K562 (cell line): ENCODE measurements at regions not wholly inside any gene's neighbourhood (a gene's known extent, or its start where the extent isn't known, plus 50 kb on each side); places are given as distances from the start of the nearest gene placed in this dataset.

Source experiments
- ATAC-seq: fragments of 200-7000 bp; cut with Tn5 transposase; 3 replicates; pipeline ENCODE4 v1.9.1; 2020; ENCODE audit warnings: moderate library complexity
- BruUV-seq: library from RNA; stranded (reverse); fragments of 400-500 nt; replicated peaks from 2 replicates; lab custom pipeline; 2021; lab: Mats Ljungman, UMichigan
- CTCF ChIA-PET: fragments of 300-600 bp; formaldehyde crosslinking; extraction: SDS; loops from one replicate; lab custom pipeline; 2021; ENCODE audit warnings: low intra/inter-chr PET ratio; lab: Yijun Ruan, JAX
- POLR2A ChIA-PET: fragments of 300-600, 350-650 bp; sonication (Branson Sonifier 250); formaldehyde crosslinking; extraction: SDS; loops from one replicate; lab custom pipeline; 2021; ENCODE audit warnings: antibody characterized with exemption, inconsistent platforms; lab: Yijun Ruan, JAX
- DNase-seq, 4 experiments: peaks; one replicate each; pipeline versions ENCODE4 v3.0.0 to v3.0.0-alpha.2; 2011 to 2018; ENCODE audit warnings: low spot score in 3 of 4, mixed read lengths in 3 of 4; ENCODE audit errors: extremely low read depth in 1 of 4
- FAIRE-seq: peaks from 2 replicates; lab custom pipeline; 2011; peaks lifted over from hg19 to GRCh38; lab: Jason Lieb, UNC
- H2AFZ ChIP-seq: 2 replicates; pipeline ENCODE4 v1.6.0; 2011; ENCODE audit warnings: low read depth, low read length, control low read depth, inconsistent platforms
- H3K27ac ChIP-seq: fragments of 200-600 bp; 3 replicates; pipeline ENCODE4 v1.8.0; 2011; ENCODE audit warnings: low read depth, mild to moderate bottlenecking, control low read depth, inconsistent platforms, low read length, moderate library complexity, mixed read lengths; ENCODE audit errors: extremely low read depth
- H3K27me3 ChIP-seq, 2 experiments: fragments of 300-600 bp in 1 of 2; 2 replicates in 1 of 2; 3 replicates in 1 of 2; pipeline versions ENCODE4 v1.6.0 to v1.8.0; 2011; ENCODE audit warnings: inconsistent platforms in 2 of 2, low read length in 2 of 2, mild to moderate bottlenecking in 1 of 2, mixed read lengths in 1 of 2, moderate library complexity in 1 of 2; ENCODE audit not compliant: control insufficient read depth in 2 of 2, insufficient read depth in 2 of 2
- H3K36me3 ChIP-seq: fragments of 300-600 bp; 3 replicates; pipeline ENCODE4 v1.8.0; 2011; ENCODE audit warnings: mild to moderate bottlenecking, low read length, inconsistent platforms; ENCODE audit not compliant: control insufficient read depth, insufficient read depth
- H3K4me1 ChIP-seq, 2 experiments: fragments of 200-600 bp in 1 of 2; replicated peaks in 1 of 2; 2 replicates in 1 of 2; 3 replicates in 1 of 2; pipeline versions ENCODE4 v1.5.1 to v1.8.0; 2011; ENCODE audit warnings: inconsistent platforms in 2 of 2, low read length in 2 of 2, mild to moderate bottlenecking in 1 of 2, mixed read lengths in 1 of 2, moderate library complexity in 1 of 2; ENCODE audit not compliant: control insufficient read depth in 2 of 2, insufficient read depth in 2 of 2
- H3K4me2 ChIP-seq: 2 replicates; pipeline ENCODE4 v1.6.1; 2011; ENCODE audit warnings: low read length, control low read depth, inconsistent platforms, mixed read lengths; ENCODE audit not compliant: insufficient read depth
- H3K4me3 ChIP-seq: fragments of 200-600 bp; sonication (generic), shearing (Covaris generic); 2 replicates; pipeline ENCODE4 v1.5.1; 2016; ENCODE audit warnings: control low read depth, inconsistent platforms
- H3K79me2 ChIP-seq: fragments of 200-600 bp; 3 replicates; pipeline ENCODE4 v1.8.0; 2011; ENCODE audit warnings: low read length, inconsistent platforms; ENCODE audit not compliant: control insufficient read depth, insufficient read depth
- H3K9ac ChIP-seq, 2 experiments: 2 replicates each; pipeline versions ENCODE4 v1.6.0 to v1.6.1; 2011; ENCODE audit warnings: low read depth in 2 of 2, low read length in 2 of 2, control low read depth in 1 of 2, inconsistent platforms in 1 of 2, mild to moderate bottlenecking in 1 of 2, mixed read lengths in 1 of 2; ENCODE audit not compliant: insufficient read depth in 1 of 2
- H3K9me1 ChIP-seq: one replicate; pipeline ENCODE4 v1.6.0; 2011; ENCODE audit warnings: inconsistent platforms, mild to moderate bottlenecking, low read length, moderate library complexity; ENCODE audit not compliant: control insufficient read depth, insufficient read depth
- H3K9me3 ChIP-seq: replicated peaks from 2 replicates; pipeline ENCODE4 v1.5.1; 2011; ENCODE audit warnings: low read depth, low read length, inconsistent platforms; ENCODE audit not compliant: control insufficient read depth, insufficient read depth
- H4K20me1 ChIP-seq: replicated peaks from 2 replicates; pipeline ENCODE4 v1.6.1; 2011; ENCODE audit warnings: low read length, inconsistent platforms, mixed read lengths; ENCODE audit not compliant: control insufficient read depth, insufficient read depth
- CBFB ChIP-seq: sonication (generic); formaldehyde crosslinking; IDR thresholded peaks from 2 replicates; pipeline ENCODE4 v1.4.0; 2020; ENCODE audit warnings: mild to moderate bottlenecking, missing genetic modification reagents
- FOXJ3 ChIP-seq: sonication (generic); formaldehyde crosslinking; IDR thresholded peaks from 2 replicates; pipeline ENCODE4 v1.4.0; 2020; ENCODE audit warnings: mild to moderate bottlenecking, missing genetic modification reagents
- GTF2F1 ChIP-seq: IDR thresholded peaks from 2 replicates; pipeline ENCODE4 v1.6.1; 2011; ENCODE audit warnings: low read depth, low read length, improper control_type of control experiment
- ID3 ChIP-seq, 2 experiments: fragments of 250-450 bp in 1 of 2; fragments of 450-650 bp in 1 of 2; sonication (Bioruptor Pico) in 1 of 2; IDR thresholded peaks; 2 replicates each; pipeline versions ENCODE4 v1.6.1 to v1.8.0; 2016 to 2021; ENCODE audit warnings: mild to moderate bottlenecking in 2 of 2, moderate library complexity in 2 of 2, missing compliant biosample characterization in 1 of 2, missing genetic modification characterization in 1 of 2
- KDM5B ChIP-seq: fragments of 200-600 bp; sonication (generic); IDR thresholded peaks from 2 replicates; pipeline ENCODE4 v1.6.1; 2012; ENCODE audit warnings: low read depth, mild to moderate bottlenecking, moderate library complexity, low read length, control low read depth, inconsistent platforms; ENCODE audit not compliant: insufficient replicate concordance
- NELFE ChIP-seq: IDR thresholded peaks from 2 replicates; pipeline ENCODE4 v1.6.1; 2011; ENCODE audit warnings: mild to moderate bottlenecking; ENCODE audit not compliant: insufficient read depth, insufficient read length
- ZNF75A ChIP-seq: fragments of 450-650 bp; formaldehyde crosslinking; IDR thresholded peaks from 2 replicates; pipeline ENCODE4 v1.4.0; 2020; ENCODE audit warnings: mild to moderate bottlenecking
- WGBS: fragments of 100-300 bp; shearing (Covaris generic); methylation state at CpG from one replicate; pipeline ENCODE4 v1.1.6; 2016; ENCODE audit warnings: low coverage, mixed read lengths; ENCODE audit not compliant: insufficient coverage; ENCODE audit errors: missing lambda C conversion rate; 5-methylcytosine and 5-hydroxymethylcytosine counted together
- in situ Hi-C: fragments of 300-500 bp; cut with MboI; formaldehyde crosslinking; loops from 4 replicates; pipeline ENCODE4 v1.15.0; 2018; ENCODE audit warnings: inconsistent platforms, mixed read lengths
- intact Hi-C: fragments of 100-400 bp; cut with micrococcal nuclease; formaldehyde crosslinking; loops from 2 replicates; pipeline ENCODE4 v1.14.2; 2022
- TF ChIP-seq, protein P1 (sequence below): fragments of 150-350 bp; conservative IDR thresholded peaks from 2 replicates; pipeline ENCODE4 v1.6.1; 2014; ENCODE audit warnings: low read length

- H3K4me2 ChIP-seq: no peak overlapping the region
- BruUV-seq: no TSS peak
- H4K20me1 ChIP-seq: no peaks in the 10 kb centered on the region
- in situ Hi-C loops: no loop called here
- POLR2A ChIA-PET: interaction anchor here (0.7 kb wide), 1 partner anchor 879 kb away, joined by 3 read pairs; no protein-coding TSS in a partner anchor
- H2AFZ ChIP-seq: no peak overlapping the region
- no peak for TF ChIP-seq ZNF75A
- TF ChIP-seq FOXJ3 (CRISPR knock-in tag): no peak
- no peaks in the 10 kb centered on the region for H3K9me3 ChIP-seq
- H3K9ac ChIP-seq: no peak overlapping the region
- no peaks in the 10 kb centered on the region for H3K27me3 ChIP-seq
- no peaks in the 10 kb centered on the region for H3K4me1 ChIP-seq
- FAIRE-seq (no peak), ATAC-seq (no peak), DNase-seq (no peak)
- CTCF ChIA-PET: no interaction called here
- H3K36me3 ChIP-seq: no peaks in the 10 kb centered on the region
- H3K79me2 ChIP-seq: no peaks in the 10 kb centered on the region
- no peaks in the 10 kb centered on the region for H3K9me1 ChIP-seq
- no peak overlapping the region for H3K27ac ChIP-seq
- intact Hi-C loops: no loop called here
- no peak overlapping the region for H3K4me3 ChIP-seq
Observed at GRCh38 chr11:37484298-37484697, 886.3 kb upstream of the RAG2 start.

DNA sequence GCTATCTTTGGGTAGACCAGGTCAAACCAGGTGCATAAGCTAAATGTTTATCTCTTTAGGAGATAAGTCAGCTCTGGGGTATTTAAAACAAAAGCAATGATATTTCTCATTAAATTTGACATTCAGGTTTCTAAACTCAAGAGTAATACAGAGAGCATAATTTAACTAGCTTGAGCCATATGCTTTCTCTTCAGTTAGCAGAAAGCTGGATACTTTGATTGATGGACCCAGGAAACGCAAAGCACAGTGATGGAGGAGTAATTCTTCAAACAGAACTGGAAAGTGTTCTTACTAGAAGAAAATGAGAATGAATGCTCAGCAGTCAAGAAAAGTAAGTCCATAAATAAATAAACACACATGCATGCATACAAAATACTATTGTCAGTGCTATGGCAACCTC, 885.7 kb upstream of the RAG2 start:
- no TSS peak for BruUV-seq
- H3K4me3 ChIP-seq: no peak overlapping the region
- no peaks in the 10 kb centered on the region for H3K4me1 ChIP-seq
- no peak overlapping the region for H3K27ac ChIP-seq
- H4K20me1 ChIP-seq: no peaks in the 10 kb centered on the region
- ATAC-seq (no peak), FAIRE-seq (no peak), DNase-seq (no peak)
- H3K9me3 ChIP-seq: no peaks in the 10 kb centered on the region
- no peaks in the 10 kb centered on the region for H3K79me2 ChIP-seq
- intact Hi-C loops: no loop called here
- H2AFZ ChIP-seq: no peak overlapping the region
- TF ChIP-seq CBFB (CRISPR knock-in tag): no peak
- TF ChIP-seq NELFE: no peak
- TF ChIP-seq ID3 (CRISPR knock-in tag; IDR thresholded peaks at IDR 0.05): no peak
- TF ChIP-seq ID3 (tag; IDR thresholded peaks at IDR 0.05): no peak
- no peak for TF ChIP-seq GTF2F1
- TF ChIP-seq KDM5B: no peak
- TF ChIP-seq, protein P1, sequence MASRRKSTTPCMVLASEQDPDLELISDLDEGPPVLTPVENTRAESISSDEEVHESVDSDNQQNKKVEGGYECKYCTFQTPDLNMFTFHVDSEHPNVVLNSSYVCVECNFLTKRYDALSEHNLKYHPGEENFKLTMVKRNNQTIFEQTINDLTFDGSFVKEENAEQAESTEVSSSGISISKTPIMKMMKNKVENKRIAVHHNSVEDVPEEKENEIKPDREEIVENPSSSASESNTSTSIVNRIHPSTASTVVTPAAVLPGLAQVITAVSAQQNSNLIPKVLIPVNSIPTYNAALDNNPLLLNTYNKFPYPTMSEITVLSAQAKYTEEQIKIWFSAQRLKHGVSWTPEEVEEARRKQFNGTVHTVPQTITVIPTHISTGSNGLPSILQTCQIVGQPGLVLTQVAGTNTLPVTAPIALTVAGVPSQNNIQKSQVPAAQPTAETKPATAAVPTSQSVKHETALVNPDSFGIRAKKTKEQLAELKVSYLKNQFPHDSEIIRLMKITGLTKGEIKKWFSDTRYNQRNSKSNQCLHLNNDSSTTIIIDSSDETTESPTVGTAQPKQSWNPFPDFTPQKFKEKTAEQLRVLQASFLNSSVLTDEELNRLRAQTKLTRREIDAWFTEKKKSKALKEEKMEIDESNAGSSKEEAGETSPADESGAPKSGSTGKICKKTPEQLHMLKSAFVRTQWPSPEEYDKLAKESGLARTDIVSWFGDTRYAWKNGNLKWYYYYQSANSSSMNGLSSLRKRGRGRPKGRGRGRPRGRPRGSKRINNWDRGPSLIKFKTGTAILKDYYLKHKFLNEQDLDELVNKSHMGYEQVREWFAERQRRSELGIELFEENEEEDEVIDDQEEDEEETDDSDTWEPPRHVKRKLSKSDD: no peak
- POLR2A ChIA-PET: no interaction called here
- no peak overlapping the region for H3K9ac ChIP-seq
- CTCF ChIA-PET: no interaction called here
- H3K27me3 ChIP-seq: no peaks in the 10 kb centered on the region
- 0% methylated on average over 1 of the region's 1 CpG for WGBS
- in situ Hi-C loops: no loop called here
- H3K36me3 ChIP-seq: no peaks in the 10 kb centered on the region
- no peak overlapping the region for H3K4me2 ChIP-seq
- no peaks in the 10 kb centered on the region for H3K9me1 ChIP-seq
